C4-2B (cell line): ENCODE measurements at regions not wholly inside any gene's neighbourhood (a gene's known extent, or its start where the extent isn't known, plus 50 kb on each side); places are given as distances from the start of the nearest gene placed in this dataset.
"Not testable (repeated sequence)": the region's sequence is repeated elsewhere in the genome, so short reads cannot be mapped to it uniquely, and the experiment has no call there.

ENCODE experiments used
- H3K27ac ChIP-seq: fragments of 450-650 bp; 2 replicates; pipeline ENCODE4 v1.5.1; 2017
- ZFX ChIP-seq: fragments of 450-650 bp; IDR thresholded peaks from 2 replicates; pipeline ENCODE4 v1.6.1; 2017
- TF ChIP-seq, protein P1 (sequence below): fragments of 450-650 bp; conservative IDR thresholded peaks from 2 replicates; pipeline ENCODE4 v1.5.1; 2017; ENCODE audit warnings: mild to moderate bottlenecking

DNA sequence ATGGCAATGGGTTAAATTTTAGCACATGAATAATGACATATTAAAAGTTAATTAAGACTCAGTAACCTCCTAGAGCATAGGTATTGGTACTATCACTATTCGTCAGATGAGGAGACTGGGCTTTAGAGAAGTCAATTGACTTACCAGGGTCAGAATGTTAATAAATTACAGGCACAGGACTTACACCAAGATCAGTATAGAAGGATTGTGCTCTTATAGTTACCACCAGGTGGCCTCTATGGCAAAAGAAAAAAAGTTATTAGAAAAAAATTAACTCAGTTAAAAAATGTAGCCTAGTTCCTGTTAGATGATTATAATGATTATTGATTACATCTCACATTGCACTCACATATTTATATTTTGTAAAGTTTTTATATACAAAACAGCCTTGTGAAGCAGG is 1163.7 kb downstream of the FAM181B start:
- H3K27ac ChIP-seq = no peak overlapping the region
- TF ChIP-seq, protein P1, sequence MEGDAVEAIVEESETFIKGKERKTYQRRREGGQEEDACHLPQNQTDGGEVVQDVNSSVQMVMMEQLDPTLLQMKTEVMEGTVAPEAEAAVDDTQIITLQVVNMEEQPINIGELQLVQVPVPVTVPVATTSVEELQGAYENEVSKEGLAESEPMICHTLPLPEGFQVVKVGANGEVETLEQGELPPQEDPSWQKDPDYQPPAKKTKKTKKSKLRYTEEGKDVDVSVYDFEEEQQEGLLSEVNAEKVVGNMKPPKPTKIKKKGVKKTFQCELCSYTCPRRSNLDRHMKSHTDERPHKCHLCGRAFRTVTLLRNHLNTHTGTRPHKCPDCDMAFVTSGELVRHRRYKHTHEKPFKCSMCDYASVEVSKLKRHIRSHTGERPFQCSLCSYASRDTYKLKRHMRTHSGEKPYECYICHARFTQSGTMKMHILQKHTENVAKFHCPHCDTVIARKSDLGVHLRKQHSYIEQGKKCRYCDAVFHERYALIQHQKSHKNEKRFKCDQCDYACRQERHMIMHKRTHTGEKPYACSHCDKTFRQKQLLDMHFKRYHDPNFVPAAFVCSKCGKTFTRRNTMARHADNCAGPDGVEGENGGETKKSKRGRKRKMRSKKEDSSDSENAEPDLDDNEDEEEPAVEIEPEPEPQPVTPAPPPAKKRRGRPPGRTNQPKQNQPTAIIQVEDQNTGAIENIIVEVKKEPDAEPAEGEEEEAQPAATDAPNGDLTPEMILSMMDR = peak; percentile 25; the same call in 1 of the 2 replicates
- TF ChIP-seq ZFX = no peak

DNA sequence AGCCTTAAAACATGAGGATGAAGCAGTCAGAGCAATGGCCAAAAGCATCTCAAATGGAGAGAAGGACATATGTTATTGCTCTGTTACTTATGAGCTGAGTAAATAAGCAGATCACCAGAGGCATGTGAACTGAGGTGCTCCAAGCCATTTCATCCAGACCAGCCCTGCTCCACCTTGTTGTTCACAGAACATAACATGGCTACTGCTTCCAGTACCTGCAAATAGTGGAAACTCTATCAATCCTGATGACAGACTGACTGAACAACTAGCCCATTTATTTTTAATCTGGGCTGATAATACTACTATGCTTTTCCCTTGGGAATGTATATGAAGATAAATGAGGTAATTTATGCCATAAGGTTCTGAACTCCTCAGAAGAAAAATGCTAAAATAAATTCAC is 1164.7 kb downstream of the FAM181B start:
- TF ChIP-seq, protein P1 = no peak
- TF ChIP-seq ZFX = no peak
- H3K27ac ChIP-seq = no peak overlapping the region

DNA sequence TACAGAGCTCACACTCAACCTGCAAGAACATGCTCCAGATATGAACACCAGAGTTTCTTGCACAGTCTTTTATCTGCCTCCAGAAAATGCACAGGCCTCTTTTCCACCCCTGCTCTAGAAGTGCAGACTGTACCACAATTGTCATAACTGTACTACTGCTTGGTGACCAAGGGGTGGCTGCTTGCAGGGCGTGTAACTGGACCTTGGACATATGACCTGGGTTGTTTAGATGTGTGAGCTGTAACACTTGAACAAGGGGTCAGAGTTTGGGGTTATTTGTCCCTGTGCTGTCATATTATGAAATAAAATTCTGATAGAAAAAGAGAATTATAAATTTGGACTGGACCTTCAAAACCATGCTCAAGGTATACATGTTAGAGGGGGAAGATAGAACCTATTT is 1185.5 kb downstream of the FAM181B start:
- TF ChIP-seq ZFX = no peak
- TF ChIP-seq, protein P1 = no peak
- no peak overlapping the region for H3K27ac ChIP-seq

DNA sequence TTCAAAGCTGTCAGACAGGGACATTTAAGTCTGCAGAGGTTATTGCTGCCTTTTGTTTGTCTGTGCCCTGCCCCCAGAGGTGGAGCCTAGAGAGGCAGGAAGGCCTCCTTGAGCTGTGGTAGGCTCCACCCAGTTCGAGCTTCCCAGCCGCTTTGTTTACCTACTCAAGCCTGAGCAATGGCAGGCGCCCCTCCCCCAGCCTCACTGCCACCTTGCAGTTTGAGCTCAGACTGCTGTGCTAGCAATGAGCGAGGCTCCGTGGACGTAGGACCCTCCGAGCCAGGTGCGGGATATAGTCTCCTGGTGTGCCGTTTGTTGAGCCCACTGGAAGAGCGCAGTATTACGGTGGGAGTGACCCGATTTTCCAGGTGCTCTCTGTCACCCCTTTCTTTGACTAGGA is 1193.9 kb downstream of the FAM181B start:
- not testable (repeated sequence) for H3K27ac ChIP-seq

DNA sequence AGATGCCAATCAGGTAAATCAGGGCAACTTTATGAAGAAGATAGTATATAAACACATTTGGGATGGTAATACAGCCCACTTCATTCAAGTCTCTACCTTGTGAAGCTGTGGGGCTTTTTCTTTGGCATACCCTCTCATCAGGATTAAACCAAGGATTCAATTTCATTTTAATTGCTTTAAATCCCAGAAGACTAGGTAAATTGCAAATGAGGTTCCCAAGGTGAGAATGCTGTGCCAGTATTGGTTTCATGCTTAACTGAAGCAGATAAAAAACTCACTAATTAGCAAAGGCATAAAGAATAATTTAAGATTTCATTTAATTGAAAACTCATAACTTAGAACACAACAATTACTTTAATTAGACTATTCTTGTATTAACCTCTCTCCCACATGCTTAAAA is 1218.1 kb downstream of the FAM181B start:
- no peak overlapping the region for H3K27ac ChIP-seq
- TF ChIP-seq ZFX = no peak
- TF ChIP-seq, protein P1 = no peak

DNA sequence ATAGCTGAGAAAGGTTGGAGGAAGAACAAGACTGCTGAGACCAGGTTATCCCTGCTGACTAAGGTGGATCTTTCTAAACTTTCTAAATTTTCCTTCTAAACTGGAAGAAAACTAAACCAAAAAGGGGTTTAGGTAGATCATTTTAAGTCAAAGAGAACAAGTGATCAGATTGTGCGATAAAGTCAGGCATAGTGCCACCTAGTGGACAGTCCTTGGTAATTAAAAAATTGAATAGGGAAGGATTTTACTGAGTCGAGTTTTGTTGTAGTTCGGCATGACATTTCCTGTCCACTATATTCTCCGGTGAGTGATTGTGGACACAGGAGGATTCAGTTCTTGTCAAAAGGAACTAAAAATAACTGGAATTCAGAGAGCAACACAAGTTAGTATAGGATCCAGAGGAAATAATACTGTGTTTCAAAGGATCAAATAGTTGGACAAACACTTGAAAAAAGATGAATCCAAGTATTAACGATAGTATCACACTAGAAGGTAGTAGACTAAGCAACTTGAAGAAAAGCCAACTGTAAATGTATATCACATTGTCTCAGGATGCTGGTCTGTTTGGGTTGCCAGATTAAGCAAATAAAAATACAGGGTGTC is 1236.4 kb downstream of the FAM181B start:
- no peak overlapping the region for H3K27ac ChIP-seq
- TF ChIP-seq, protein P1 = peak; percentile 85
- TF ChIP-seq ZFX = no peak

DNA sequence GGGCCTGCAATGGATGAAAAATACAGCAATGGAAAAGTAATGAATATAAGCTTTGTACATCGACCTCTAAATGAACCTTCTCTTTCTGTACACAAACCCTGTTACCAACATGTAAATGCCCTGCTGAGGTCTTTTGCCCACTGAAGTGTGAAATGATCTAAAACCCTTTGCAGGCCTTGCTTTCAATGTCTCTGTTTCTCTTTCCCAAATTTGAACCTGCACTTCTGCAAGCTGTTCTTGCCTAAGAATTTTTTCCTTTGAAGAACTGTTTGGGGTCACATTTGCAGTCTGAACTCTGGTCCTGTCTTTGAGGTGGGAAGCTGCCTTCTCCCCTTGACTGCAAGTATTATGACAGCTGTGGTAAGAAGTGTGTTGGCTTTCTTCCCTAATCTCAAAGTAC is 1237.1 kb downstream of the FAM181B start:
- no peak for TF ChIP-seq ZFX
- TF ChIP-seq, protein P1 = no peak

DNA sequence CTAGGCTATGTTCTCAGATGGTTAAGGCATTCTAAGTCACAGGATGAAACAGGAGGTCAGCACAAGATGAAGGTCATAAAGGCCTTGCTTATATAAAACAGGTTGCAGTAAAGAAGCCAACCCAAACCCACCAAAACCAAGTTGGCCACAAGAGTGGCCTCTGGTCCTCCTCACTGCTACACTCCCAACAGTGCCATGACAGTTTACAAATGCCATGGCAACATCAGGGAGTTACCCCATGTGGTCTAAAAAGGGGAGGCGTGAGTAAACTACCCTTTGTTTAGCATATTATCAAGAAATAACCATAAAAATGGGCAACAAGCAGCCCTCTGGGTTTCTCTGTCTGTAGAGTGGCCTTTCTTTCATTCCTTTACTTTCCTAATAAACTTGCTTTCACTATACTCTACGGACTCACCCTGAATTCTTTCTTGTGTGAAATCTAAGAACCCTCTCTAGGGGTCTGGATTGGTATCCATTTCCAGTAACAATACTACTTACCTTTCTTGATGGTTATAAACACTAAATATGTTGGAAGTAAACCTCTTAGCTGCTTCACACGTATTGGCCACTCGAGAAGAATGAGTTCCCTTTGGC is 1237.9 kb downstream of the FAM181B start:
- H3K27ac ChIP-seq = no peak overlapping the region
- TF ChIP-seq, protein P1 = no peak
- no peak for TF ChIP-seq ZFX

More for the DNA sequence above, 1237.1 kb downstream of the FAM181B start:
- H3K27ac ChIP-seq = no peak overlapping the region
